HEK293 (cell line): ENCODE measurements at regions not wholly inside any gene's neighbourhood (a gene's known extent, or its start where the extent isn't known, plus 50 kb on each side); places are given as distances from the start of the nearest gene placed in this dataset.
"Not testable (repeated sequence)": the region's sequence is repeated elsewhere in the genome, so short reads cannot be mapped to it uniquely, and the experiment has no call there.

Source experiments
- GFI1B ChIP-seq: fragments of 450-650 bp; formaldehyde crosslinking; IDR thresholded peaks from 2 replicates; pipeline ENCODE4 v1.5.1; 2016; ENCODE audit warnings: missing biosample characterization, missing genetic modification characterization
- MEIS1 ChIP-seq: sonication (generic); formaldehyde crosslinking; IDR thresholded peaks from 2 replicates; pipeline ENCODE4 v1.8.1; 2022; ENCODE audit warnings: missing genetic modification reagents, mild to moderate bottlenecking, borderline replicate concordance
- PATZ1 ChIP-seq: fragments of 450-650 bp; formaldehyde crosslinking; IDR thresholded peaks from 2 replicates; pipeline ENCODE4 v1.5.1; 2016; ENCODE audit warnings: missing biosample characterization, missing genetic modification characterization
- TF ChIP-seq, protein P1 (sequence below): fragments of 450-650 bp; formaldehyde crosslinking; IDR thresholded peaks from 2 replicates; pipeline ENCODE4 v1.5.1; 2016; ENCODE audit warnings: missing biosample characterization, missing genetic modification characterization

GRCh38 chr7:76138577-76139313 lies 63.0 kb upstream of the SRRM3 start:
- TF ChIP-seq, protein P1, sequence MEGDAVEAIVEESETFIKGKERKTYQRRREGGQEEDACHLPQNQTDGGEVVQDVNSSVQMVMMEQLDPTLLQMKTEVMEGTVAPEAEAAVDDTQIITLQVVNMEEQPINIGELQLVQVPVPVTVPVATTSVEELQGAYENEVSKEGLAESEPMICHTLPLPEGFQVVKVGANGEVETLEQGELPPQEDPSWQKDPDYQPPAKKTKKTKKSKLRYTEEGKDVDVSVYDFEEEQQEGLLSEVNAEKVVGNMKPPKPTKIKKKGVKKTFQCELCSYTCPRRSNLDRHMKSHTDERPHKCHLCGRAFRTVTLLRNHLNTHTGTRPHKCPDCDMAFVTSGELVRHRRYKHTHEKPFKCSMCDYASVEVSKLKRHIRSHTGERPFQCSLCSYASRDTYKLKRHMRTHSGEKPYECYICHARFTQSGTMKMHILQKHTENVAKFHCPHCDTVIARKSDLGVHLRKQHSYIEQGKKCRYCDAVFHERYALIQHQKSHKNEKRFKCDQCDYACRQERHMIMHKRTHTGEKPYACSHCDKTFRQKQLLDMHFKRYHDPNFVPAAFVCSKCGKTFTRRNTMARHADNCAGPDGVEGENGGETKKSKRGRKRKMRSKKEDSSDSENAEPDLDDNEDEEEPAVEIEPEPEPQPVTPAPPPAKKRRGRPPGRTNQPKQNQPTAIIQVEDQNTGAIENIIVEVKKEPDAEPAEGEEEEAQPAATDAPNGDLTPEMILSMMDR (tag by site-specific recombination): not testable (repeated sequence)
- not testable (repeated sequence) for TF ChIP-seq PATZ1 (tag by site-specific recombination); GFI1B (tag by site-specific recombination); MEIS1 (CRISPR knock-in tag)
